ENCODE measurements at regions not wholly inside any gene's neighbourhood (a gene's known extent, or its start where the extent isn't known, plus 50 kb on each side); places are given as distances from the start of the nearest gene placed in this dataset.
A peak's percentile ranks its signal among the peaks of the same experiment; 100 is the strongest.
"Not testable (repeated sequence)": the region's sequence is repeated elsewhere in the genome, so short reads cannot be mapped to it uniquely, and the experiment has no call there.

- no peak for ATAC-seq
- DNase-seq (ENCODE audit: low spot score): no peak
These were observed 105.1 kb downstream of the MEX3B start for GRCh38 chr15:81940467-81941451.

DNA sequence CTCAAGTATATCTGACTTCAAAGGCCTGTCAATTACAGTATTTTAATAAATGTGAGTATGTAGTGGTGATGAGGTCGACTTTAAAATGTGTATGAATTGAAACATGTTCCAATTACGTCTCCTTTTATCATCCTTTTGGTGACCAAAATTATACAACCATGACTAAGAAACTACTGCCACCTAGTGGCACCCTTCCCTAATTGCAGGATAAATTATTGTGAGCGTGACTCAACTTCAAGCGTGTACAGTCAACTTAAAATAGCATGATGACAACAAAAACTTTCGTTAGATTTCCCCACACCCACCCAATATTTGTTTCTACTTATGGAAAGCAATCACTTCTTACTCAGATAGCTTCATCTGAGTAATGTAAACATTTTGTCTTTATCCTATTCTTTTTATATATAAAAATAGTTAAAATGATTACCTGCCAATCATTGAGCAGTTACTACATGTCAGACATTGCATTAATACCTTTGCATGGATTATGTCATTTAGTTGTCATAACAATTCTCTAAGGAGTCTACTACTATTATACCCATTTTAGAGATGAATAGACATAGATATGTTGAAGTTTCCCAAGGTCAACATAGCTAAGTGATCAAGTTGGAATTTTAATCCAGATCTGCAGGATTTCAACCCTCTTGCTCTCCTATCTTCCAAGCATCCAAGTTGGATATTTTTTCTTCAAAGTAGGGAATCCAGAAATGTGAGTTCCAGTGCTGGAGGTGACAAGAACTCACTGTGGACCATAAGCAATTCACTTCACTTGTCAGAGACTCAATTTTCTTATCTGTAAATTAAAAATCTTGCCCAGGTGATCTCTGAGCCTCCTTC lies 106.0 kb downstream of the MEX3B start:
- ATAC-seq: peak; percentile 76
- DNase-seq (ENCODE audit: low spot score): no peak

- ATAC-seq: no peak
These were observed 108.6 kb downstream of the MEX3B start for GRCh38 chr15:81937189-81937588.

DNA sequence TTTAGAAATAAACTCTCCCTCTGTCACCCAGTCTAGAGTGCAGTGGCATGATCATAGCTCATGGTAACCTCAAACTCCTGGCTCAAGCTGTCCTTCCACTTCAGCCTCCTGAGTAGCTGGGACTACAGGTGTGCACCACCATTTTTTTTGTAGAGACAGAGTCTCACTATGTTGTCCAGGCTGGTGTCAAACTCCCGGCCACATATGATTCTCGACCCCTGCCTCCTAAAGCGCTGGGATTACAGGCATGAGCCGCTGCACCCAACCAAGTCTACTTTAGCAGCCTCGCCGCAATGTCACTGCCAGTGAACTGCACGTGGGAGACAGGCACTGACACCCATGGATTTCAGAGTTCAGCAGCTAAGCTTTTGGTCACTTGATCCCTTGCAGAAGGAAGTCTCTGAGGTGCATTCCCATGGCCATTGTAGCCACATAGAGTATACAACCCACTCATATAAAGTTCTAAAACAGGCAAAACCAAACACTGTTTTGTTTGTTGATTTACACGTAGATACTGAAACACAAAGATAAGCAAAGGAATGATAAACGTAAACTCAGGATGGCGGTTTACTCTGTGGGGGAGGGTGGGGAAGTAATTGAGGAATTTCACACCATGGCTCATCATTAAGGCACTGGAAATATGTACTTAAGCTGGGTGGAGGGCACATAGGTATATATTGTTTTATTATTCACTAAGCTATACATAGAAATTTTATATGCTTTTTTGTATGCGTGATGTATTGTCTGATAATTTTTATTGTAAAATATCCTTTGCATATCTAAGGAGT lies 115.0 kb downstream of the MEX3B start:
- ATAC-seq: no peak
- no peak for DNase-seq (ENCODE audit: low spot score)

More at GRCh38 chr15:81937189-81937588, 108.6 kb downstream of the MEX3B start:
- DNase-seq (ENCODE audit: low spot score): no peak

GRCh38 chr15:81929557-81929956 lies 116.3 kb downstream of the MEX3B start:
- no peak for DNase-seq (ENCODE audit: low spot score)

GRCh38 chr15:81926981-81927380 lies 118.8 kb downstream of the MEX3B start:
- ATAC-seq (no peak), DNase-seq (ENCODE audit: low spot score) (no peak)

More at GRCh38 chr15:81929557-81929956, 116.3 kb downstream of the MEX3B start:
- ATAC-seq: no peak

DNA sequence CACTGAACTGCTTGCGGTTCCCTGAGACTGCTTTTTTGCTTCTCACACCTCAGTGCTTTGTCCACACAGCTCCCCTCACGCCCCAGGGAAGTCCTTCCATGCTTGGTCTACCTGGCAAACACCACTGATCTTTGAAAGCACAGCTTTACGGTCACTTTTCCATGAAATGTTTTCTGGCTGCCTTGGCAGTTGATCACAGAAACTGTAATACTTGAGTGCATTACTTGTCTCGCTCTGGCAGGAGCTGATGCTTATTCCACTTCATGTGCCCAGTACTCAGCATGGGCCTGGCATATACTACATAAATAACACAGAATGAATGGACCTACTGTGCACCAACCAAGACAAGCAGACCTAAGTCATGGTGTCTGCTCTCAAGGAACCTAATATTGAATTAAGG lies 121.1 kb downstream of the MEX3B start:
- no peak for DNase-seq (ENCODE audit: low spot score)
- no peak for ATAC-seq

DNA sequence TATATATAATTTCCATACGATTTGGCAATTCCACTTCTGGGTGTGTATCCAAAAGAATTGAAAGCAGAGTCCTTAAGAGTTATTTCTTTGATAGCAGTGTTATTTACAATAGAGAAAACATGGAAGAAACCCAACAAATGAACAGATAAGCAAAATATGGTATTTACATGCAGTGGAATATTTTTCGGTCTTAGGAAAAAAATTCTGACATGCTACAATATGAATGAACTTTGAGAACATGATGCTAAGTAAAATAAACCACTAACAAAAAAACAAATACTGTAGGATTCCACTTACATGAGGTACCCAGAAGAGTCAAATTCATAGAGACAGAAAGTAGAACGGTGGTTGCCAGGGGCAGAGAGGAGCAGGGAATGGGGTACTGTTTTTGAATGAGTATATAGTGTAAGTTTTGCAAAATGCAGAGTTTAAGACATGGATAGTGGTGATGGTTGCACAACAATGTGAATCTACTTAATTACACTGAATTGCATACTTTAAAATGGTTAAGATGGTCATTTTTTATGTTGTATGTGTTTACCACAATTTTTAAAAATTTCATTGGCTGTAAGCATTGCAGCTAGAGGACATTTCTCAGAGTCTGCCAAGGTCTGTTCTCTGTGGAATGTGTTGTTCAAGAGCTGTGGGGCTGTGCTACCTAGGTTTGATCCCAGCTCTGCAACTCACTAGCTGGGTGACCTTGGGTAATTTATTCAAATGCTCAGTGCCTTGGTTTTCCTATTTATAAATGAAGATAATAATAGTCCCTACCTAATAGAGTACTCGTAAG lies 122.1 kb downstream of the MEX3B start:
- ATAC-seq (no peak), DNase-seq (ENCODE audit: low spot score) (no peak)

DNA sequence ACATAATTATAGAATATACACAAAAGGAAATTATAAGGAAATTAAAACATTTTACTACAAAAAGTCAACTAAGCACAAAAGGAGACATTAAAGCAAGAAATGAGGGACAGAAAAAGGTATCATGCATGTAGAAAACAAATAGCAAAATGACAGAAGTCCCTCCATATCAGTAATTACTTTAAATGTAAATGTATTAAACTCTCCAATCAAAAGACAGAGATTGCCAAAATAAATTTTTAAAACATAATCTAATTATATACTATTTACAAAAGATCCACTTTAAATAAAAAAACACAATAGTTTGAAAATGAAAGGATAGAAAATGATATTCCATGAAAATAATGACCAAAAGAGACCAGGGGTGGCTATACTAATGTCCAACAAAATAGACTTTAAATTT lies 123.7 kb downstream of the MEX3B start:
- DNase-seq (ENCODE audit: low spot score) (no peak), ATAC-seq (no peak)

DNA sequence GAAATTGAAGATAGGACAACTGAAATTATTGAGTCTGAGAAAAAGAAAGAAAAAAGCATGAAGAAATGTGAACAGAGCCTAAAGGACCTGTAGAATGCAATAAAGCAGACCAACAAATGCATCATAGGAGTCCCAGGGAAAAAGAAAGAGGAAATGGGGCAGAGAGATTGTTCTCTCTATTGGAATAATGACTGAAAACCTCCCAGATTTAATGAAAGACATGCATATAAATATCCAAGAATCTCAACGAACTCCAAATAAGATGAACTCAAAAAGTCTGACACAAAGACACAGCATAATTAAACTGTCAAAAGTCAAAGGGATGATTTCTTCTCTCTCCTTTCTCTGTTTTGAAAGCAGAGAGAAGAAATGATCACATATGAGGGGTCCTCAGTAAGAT lies 124.7 kb downstream of the MEX3B start:
- ATAC-seq (no peak), DNase-seq (ENCODE audit: low spot score) (no peak)

GRCh38 chr15:81918767-81919166 lies 127.1 kb downstream of the MEX3B start:
- not testable (repeated sequence) for ATAC-seq; DNase-seq (ENCODE audit: low spot score)

DNA sequence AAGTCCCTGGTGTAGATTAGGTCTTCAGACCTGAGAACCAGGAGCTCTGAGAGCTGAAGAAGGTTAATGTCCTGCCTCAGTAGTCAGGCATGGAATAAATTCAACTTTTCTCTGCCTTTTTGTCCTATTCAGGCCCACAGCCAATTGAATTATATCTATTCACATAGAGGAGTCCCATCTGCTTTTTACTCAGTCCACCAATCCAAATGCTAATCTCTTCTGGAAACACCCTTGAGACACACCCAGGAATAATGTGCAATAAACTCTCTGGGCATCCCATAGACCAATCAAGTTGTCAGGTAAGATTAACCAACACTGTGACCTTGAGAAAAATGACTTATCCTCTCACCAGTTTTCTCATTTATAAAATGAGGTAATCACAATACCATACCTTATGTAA lies 129.4 kb downstream of the MEX3B start:
- no peak for ATAC-seq
- DNase-seq (ENCODE audit: low spot score): no peak

DNA sequence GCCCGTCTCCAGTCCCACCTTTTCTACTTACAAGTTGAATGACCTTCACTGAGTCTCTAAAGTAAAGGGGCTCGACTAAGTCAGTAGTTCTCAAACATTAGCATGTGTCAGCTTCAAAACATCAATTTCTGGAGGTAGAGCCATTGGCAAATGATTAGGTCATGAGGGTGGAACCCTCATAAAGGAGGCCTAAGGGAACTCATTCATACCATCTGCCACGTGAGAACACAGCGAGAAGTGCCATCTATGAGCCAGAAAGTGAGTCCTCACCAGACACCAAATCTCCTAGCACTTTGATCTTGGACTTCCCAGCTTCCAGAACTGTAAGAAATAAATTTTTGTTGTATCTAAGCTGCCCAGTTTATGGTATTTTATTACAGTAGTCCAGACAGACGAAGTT lies 129.8 kb downstream of the MEX3B start:
- DNase-seq (ENCODE audit: low spot score) (no peak), ATAC-seq (no peak)

DNA sequence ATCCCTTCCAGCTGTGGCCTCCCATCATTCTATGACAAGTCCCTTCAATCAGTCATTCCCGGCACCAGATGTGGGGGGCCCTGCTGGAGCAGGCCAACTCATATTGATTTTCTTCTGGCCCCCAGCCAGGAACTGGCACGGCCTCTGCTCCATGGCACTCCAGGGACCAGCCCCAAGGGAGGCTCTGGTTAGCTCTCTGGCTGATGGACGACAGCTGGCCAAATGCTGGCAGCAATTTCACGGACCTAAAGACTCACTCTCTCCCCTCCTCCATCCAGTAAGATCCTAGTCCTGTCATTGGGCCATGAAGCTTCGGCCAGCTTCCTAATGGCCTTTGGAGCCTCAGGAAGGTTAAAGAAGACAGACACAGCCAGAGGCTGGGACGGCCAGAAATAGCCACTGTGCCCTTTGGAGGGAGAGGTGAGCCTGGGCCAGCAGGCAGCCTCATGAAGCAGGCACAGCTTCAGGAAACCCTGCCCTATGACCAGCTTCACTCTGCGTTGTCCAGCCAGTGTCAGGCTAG lies 131.0 kb downstream of the MEX3B start:
- ATAC-seq: peak; percentile 96

DNA sequence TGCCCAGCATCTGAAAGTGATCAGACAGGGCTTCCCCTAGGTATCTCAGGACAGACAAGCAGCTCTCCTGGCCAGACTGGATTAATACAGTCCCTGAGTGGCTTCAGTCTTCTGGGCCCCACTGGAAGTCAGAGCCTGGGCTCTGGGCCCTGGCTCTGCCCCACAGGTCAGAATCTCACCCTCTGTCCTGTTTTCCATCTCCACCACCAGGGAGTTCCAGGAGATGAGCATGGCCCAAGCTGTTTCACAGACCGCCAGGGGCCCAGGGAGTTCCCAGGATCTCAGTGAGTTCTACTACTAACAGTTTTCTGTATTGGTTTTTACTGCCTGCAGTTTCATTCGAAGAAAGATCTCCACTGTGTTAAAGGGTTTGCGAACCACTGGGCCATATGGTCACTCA lies 131.5 kb downstream of the MEX3B start:
- no peak for DNase-seq (ENCODE audit: low spot score)
- peak; percentile 41 for ATAC-seq

More for the DNA sequence above, 131.0 kb downstream of the MEX3B start:
- peak; percentile 82 for DNase-seq (ENCODE audit: low spot score)

DNA sequence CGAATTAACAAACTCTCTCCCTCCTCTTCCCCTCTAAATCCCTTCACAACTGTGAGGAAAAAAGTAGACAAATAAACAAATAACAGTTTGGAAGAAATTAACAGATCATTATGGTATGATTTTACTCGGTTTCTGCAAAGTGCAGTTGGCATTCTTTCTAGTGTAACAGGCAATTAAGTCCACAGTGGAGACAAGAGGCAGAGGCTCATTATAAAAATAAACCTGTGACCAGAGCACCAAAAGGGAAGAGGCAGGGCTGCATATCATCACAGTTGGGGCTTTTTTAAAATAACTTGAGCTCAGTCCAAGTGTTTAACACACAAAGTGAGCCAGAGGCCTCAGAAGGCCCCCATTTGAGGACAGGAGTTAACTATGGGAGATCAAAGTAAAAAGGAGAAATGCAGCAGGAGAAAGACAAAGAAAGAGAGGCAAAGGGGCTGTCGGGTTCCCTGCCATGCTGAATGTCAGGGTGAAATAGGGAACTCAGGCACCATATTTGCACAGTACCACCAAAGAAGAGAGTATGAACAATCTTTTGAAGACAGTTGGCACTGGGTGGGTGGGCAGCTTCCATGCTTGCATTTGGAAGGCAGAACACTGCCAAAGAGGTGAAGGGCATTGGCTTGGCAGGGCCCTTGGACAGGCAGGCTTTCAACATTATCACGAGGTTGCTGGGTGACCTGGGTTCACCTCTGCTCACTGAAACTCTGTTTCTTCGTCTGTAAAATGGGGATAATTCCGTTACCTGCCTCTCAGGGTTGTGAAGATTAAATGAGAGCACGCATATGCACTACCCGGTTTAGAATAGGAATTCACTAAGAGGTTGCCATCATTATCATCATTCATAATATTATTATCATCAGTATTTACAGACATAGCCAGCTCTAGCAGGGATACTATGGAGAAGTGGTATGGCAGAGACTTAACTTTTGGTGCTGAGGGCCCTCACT lies 134.5 kb downstream of the MEX3B start:
- ATAC-seq: no peak
- no peak for DNase-seq (ENCODE audit: low spot score)

DNA sequence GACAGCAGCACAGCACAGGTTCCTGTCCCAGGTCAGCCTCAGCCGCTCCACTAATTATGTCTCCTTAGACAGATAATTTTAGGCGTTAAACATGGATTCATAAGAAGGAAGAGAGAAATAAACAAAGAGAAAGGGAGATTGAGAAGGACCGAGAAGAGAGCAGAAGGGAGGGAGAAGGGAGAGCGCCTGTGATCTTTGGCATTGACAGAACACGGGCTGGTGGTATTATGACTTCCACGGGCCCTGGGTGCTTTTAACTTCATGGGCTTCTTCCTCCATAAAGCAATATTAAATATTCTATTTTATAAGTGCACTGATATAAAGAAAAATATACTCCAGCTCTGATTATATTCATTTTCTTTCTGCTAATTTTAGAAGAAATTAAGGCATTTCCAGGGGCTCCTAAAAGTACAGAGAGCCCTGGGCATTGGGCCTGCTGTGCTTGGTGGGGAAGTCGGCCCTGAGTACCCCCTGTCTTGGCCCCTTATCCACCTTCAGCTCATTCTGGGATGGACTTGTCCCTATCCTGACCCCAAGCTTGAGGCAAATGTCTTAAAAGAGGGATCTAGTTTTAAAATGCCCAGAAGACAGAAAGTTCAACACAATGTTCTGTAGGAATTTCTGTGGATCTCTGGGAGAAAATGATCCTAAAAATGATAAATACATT lies 135.3 kb downstream of the MEX3B start:
- ATAC-seq (no peak), DNase-seq (ENCODE audit: low spot score) (no peak)

DNA sequence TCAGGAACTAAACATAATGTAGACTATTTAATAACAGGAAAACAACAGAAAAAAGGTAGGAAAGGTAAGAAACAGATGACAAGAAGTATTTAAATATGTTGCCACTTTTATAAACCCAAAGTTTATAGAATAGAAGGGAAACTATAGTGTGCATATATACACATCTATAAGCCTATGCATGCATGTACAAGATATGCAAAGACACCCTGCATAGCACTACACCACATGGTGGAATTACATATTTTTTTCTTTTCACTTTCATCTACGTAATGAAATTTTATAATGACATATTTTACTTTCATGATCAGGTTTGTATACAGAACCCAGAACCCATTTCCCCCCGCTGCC lies 136.8 kb downstream of the MEX3B start:
- no peak for DNase-seq (ENCODE audit: low spot score)
- ATAC-seq: no peak

All from left lobe of liver (tissue), 2 donors.